SK-N-SH treated with all-trans-retinoic acid at 6 μM for 48 hours (cell line): ENCODE measurements at regions not wholly inside any gene's neighbourhood (a gene's known extent, or its start where the extent isn't known, plus 50 kb on each side); places are given as distances from the start of the nearest gene placed in this dataset.

Experiments
- ARNTL ChIP-seq: fragments of 450-650 bp; formaldehyde crosslinking; IDR thresholded peaks from 2 replicates; pipeline ENCODE4 v1.5.0; 2020; ENCODE audit warnings: low read depth, mild to moderate bottlenecking, moderate library complexity, borderline replicate concordance
- PPARA ChIP-seq: fragments of 250-450 bp; sonication (Bioruptor Pico); IDR thresholded peaks from 2 replicates; pipeline ENCODE4 v1.5.0; 2020; ENCODE audit warnings: mild to moderate bottlenecking, borderline replicate concordance
- RARB ChIP-seq: fragments of 250-450 bp; sonication (Bioruptor Pico); IDR thresholded peaks from 2 replicates; pipeline ENCODE4 v1.8.0; 2021; ENCODE audit warnings: mild to moderate bottlenecking, moderate library complexity
- TCF4 ChIP-seq: fragments of 250-450 bp; sonication (Bioruptor Pico); IDR thresholded peaks from 2 replicates; pipeline ENCODE4 v1.8.0; 2021; ENCODE audit warnings: mild to moderate bottlenecking, moderate library complexity, borderline replicate concordance
- TSHZ2 ChIP-seq: fragments of 250-450 bp; sonication (Bioruptor Pico); IDR thresholded peaks from 2 replicates; pipeline ENCODE4 v1.5.0; 2020; ENCODE audit warnings: mild to moderate bottlenecking, moderate library complexity
- ZFP30 ChIP-seq: fragments of 450-650 bp; formaldehyde crosslinking; IDR thresholded peaks from 2 replicates; pipeline ENCODE4 v1.5.0; 2022; ENCODE audit warnings: mild to moderate bottlenecking, moderate library complexity
- ZNF70 ChIP-seq: fragments of 450-650 bp; formaldehyde crosslinking; IDR thresholded peaks from 2 replicates; pipeline ENCODE4 v1.5.0; 2020; ENCODE audit warnings: mild to moderate bottlenecking, moderate library complexity
- ZNF8 ChIP-seq: fragments of 450-650 bp; formaldehyde crosslinking; IDR thresholded peaks from 2 replicates; pipeline ENCODE4 v1.5.0; 2020; ENCODE audit warnings: mild to moderate bottlenecking, moderate library complexity

- TF ChIP-seq TSHZ2 (CRISPR knock-in tag), result no peak
- TF ChIP-seq ZNF8 (CRISPR knock-in tag), result no peak
- TF ChIP-seq PPARA (CRISPR knock-in tag), result no peak
- TF ChIP-seq ZNF70 (CRISPR knock-in tag), result no peak
- no peak for TF ChIP-seq RARB (CRISPR knock-in tag)
- TF ChIP-seq ZFP30 (CRISPR knock-in tag), result no peak
- TF ChIP-seq ARNTL (CRISPR knock-in tag), result no peak
- TF ChIP-seq TCF4, result no peak
Measured at GRCh38 chr14:87002776-87003175, 990.2 kb downstream of the GALC start.
